ENCODE measurements at regions not wholly inside any gene's neighbourhood (a gene's known extent, or its start where the extent isn't known, plus 50 kb on each side); places are given as distances from the start of the nearest gene placed in this dataset.

GRCh38 chr9:120110520-120110919 lies 469.4 kb downstream of the CDK5RAP2 start:
- TF ChIP-seq JUN (IDR thresholded peaks at IDR 0.05) (no peak), POLR2A (IDR thresholded peaks at IDR 0.05; ENCODE audit: low read length) (no peak), CTCF (IDR thresholded peaks at IDR 0.05) (no peak), SMC3 (IDR thresholded peaks at IDR 0.05) (no peak), E2F6 (IDR thresholded peaks at IDR 0.05; ENCODE audit: borderline replicate concordance, low read depth) (no peak), CHD2 (IDR thresholded peaks at IDR 0.05; ENCODE audit: low read length, partially characterized antibody) (no peak), NFE2L2 (conservative IDR thresholded peaks at IDR 0.05; ENCODE audit: low read length) (no peak), CEBPB (IDR thresholded peaks at IDR 0.05) (no peak), CBX8 (IDR thresholded peaks at IDR 0.05) (no peak), USF2 (IDR thresholded peaks at IDR 0.05) (no peak), RAD21 (conservative IDR thresholded peaks at IDR 0.05 in 1 of 2, IDR thresholded peaks at IDR 0.05 in 1 of 2) (no peak)
- TF ChIP-seq, protein P1, sequence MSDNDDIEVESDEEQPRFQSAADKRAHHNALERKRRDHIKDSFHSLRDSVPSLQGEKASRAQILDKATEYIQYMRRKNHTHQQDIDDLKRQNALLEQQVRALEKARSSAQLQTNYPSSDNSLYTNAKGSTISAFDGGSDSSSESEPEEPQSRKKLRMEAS (IDR thresholded peaks at IDR 0.05) = no peak

Data from A549 (cell line).